MCF 10A (cell line): ENCODE measurements at regions not wholly inside any gene's neighbourhood (a gene's known extent, or its start where the extent isn't known, plus 50 kb on each side); places are given as distances from the start of the nearest gene placed in this dataset.

Experiments
- BruUV-seq: library from RNA; stranded (reverse); fragments of 400-500 nt; replicated peaks from 2 replicates; lab custom pipeline; 2021; lab: Mats Ljungman, UMichigan
- CTCF ChIA-PET: fragments of 300-600 bp; sonication (Branson Sonifier 250); formaldehyde crosslinking; extraction: SDS; loops from one replicate; lab custom pipeline; 2021; ENCODE audit warnings: antibody characterized with exemption, inconsistent platforms; lab: Yijun Ruan, JAX
- POLR2A ChIA-PET: fragments of 300-600, 350-650 bp; sonication (Branson Sonifier 250); formaldehyde crosslinking; extraction: SDS; loops from one replicate; lab custom pipeline; 2020; ENCODE audit warnings: antibody characterized with exemption, inconsistent platforms; lab: Yijun Ruan, JAX
- DNase-seq: peaks from one replicate; pipeline ENCODE4 v3.0.0-alpha.2; 2018; ENCODE audit not compliant: unreplicated experiment
- H3K27ac Mint-ChIP-seq: one replicate; pipeline ENCODE4 v1.8.0; 2022; ENCODE audit warnings: mild to moderate bottlenecking, low read depth, mixed read lengths; ENCODE audit not compliant: unreplicated experiment
- H3K27me3 Mint-ChIP-seq: one replicate; pipeline ENCODE4 v1.8.0; 2022; ENCODE audit warnings: mixed read lengths; ENCODE audit not compliant: insufficient read depth, unreplicated experiment
- H3K36me3 Mint-ChIP-seq: one replicate; pipeline ENCODE4 v1.8.0; 2022; ENCODE audit warnings: mild to moderate bottlenecking, moderate library complexity, mixed read lengths; ENCODE audit not compliant: insufficient read depth, unreplicated experiment
- H3K4me1 Mint-ChIP-seq: one replicate; pipeline ENCODE4 v1.8.0; 2022; ENCODE audit warnings: mixed read lengths; ENCODE audit not compliant: insufficient read depth, unreplicated experiment
- H3K4me3 Mint-ChIP-seq: one replicate; pipeline ENCODE4 v1.8.0; 2022; ENCODE audit warnings: mild to moderate bottlenecking, moderate library complexity, mixed read lengths; ENCODE audit not compliant: unreplicated experiment
- H3K9me3 Mint-ChIP-seq: one replicate; pipeline ENCODE4 v1.8.0; 2022; ENCODE audit warnings: mixed read lengths; ENCODE audit not compliant: unreplicated experiment
- CTCF ChIP-seq: fragments of 200-600 bp; IDR thresholded peaks from one replicate; pipeline ENCODE4 v1.8.0; 2022; ENCODE audit warnings: antibody characterized with exemption, mild to moderate bottlenecking; ENCODE audit not compliant: unreplicated experiment
- intact Hi-C: fragments of 100-400 bp; cut with micrococcal nuclease; formaldehyde crosslinking; loops from 2 replicates; pipeline ENCODE4 v1.14.1; 2022

- intact Hi-C loops, result no loop called here
- no peaks in the 10 kb centered on the region for H3K4me1 Mint-ChIP-seq
- H3K27ac Mint-ChIP-seq, result no peak overlapping the region
- peaks cover 17% of the 10 kb centered on the region for H3K9me3 Mint-ChIP-seq
- H3K4me3 Mint-ChIP-seq, result no peak overlapping the region
- ChIA-PET POLR2A (no interaction called here), CTCF (no interaction called here)
- no TSS peak for BruUV-seq
- TF ChIP-seq CTCF, result no peak
- H3K27me3 Mint-ChIP-seq, result no peaks in the 10 kb centered on the region
- peaks cover 5% of the 10 kb centered on the region for H3K36me3 Mint-ChIP-seq
- DNase-seq, result no peak
Measured at GRCh38 chr22:49354516-49355210, 473.0 kb downstream of the BRD1 start.

GRCh38 chr22:49353235-49353634 lies 474.4 kb downstream of the BRD1 start:
- TF ChIP-seq CTCF, result no peak
- no peak overlapping the region for H3K27ac Mint-ChIP-seq
- BruUV-seq, result no TSS peak
- POLR2A ChIA-PET, result no interaction called here
- H3K27me3 Mint-ChIP-seq, result no peaks in the 10 kb centered on the region
- peaks cover 5% of the 10 kb centered on the region for H3K36me3 Mint-ChIP-seq
- CTCF ChIA-PET, result no interaction called here
- H3K9me3 Mint-ChIP-seq, result peaks cover 17% of the 10 kb centered on the region
- no peak for DNase-seq
- intact Hi-C loops, result no loop called here
- no peaks in the 10 kb centered on the region for H3K4me1 Mint-ChIP-seq
- no peak overlapping the region for H3K4me3 Mint-ChIP-seq

- POLR2A ChIA-PET, result no interaction called here
- no peak for TF ChIP-seq CTCF
- no TSS peak for BruUV-seq
- Mint-ChIP-seq H3K27ac (no peak overlapping the region), H3K4me1 (no peaks in the 10 kb centered on the region), H3K4me3 (no peak overlapping the region), H3K36me3 (peaks cover 5% of the 10 kb centered on the region), H3K9me3 (peaks cover 17% of the 10 kb centered on the region), H3K27me3 (no peaks in the 10 kb centered on the region)
- CTCF ChIA-PET, result no interaction called here
- intact Hi-C loops, result no loop called here
- no peak for DNase-seq
Measured at GRCh38 chr22:49352361-49353169, 475.1 kb downstream of the BRD1 start.

GRCh38 chr22:49351761-49352227 lies 475.9 kb downstream of the BRD1 start:
- ChIA-PET CTCF (no interaction called here), POLR2A (no interaction called here)
- DNase-seq, result no peak
- Mint-ChIP-seq H3K36me3 (peaks cover 5% of the 10 kb centered on the region), H3K27ac (no peak overlapping the region), H3K4me3 (no peak overlapping the region), H3K9me3 (peaks cover 17% of the 10 kb centered on the region), H3K27me3 (no peaks in the 10 kb centered on the region), H3K4me1 (no peaks in the 10 kb centered on the region)
- no peak for TF ChIP-seq CTCF
- intact Hi-C loops, result no loop called here
- BruUV-seq, result no TSS peak
